MM.1S (cell line): ENCODE measurements at regions not wholly inside any gene's neighbourhood (a gene's known extent, or its start where the extent isn't known, plus 50 kb on each side); places are given as distances from the start of the nearest gene placed in this dataset.

Experiments used
- DNase-seq: peaks from one replicate; pipeline ENCODE4 v3.0.0-alpha.2; 2015
- H2AFZ ChIP-seq: fragments of 300-600 bp; sonication (generic); 2 replicates; pipeline ENCODE4 v1.6.0; 2016; ENCODE audit warnings: antibody characterized with exemption, low read length
- H3F3A ChIP-seq: fragments of 300-600 bp; sonication (generic); 2 replicates; pipeline ENCODE4 v1.6.1; 2016; ENCODE audit warnings: mild to moderate bottlenecking, antibody characterized with exemption, low read length, moderate library complexity, mixed read lengths; ENCODE audit not compliant: insufficient read depth
- H3K27ac ChIP-seq: fragments of 300-600 bp; sonication (generic); 2 replicates; pipeline ENCODE4 v1.5.1; 2016; ENCODE audit warnings: mild to moderate bottlenecking, low read length
- H3K27me3 ChIP-seq: fragments of 300-600 bp; sonication (generic); replicated peaks from 2 replicates; pipeline ENCODE4 v1.6.0; 2016; ENCODE audit warnings: low read length; ENCODE audit not compliant: insufficient read depth
- H3K36me3 ChIP-seq: fragments of 300-600 bp; sonication (generic); replicated peaks from 2 replicates; pipeline ENCODE4 v1.6.1; 2016; ENCODE audit warnings: mild to moderate bottlenecking, low read length, mixed read lengths; ENCODE audit not compliant: insufficient read depth
- H3K4me1 ChIP-seq: fragments of 300-600 bp; sonication (generic); 2 replicates; pipeline ENCODE4 v1.6.1; 2016; ENCODE audit warnings: low read length, mixed read lengths
- H3K4me2 ChIP-seq: fragments of 300-600 bp; sonication (generic); 2 replicates; pipeline ENCODE4 v1.6.0; 2016; ENCODE audit warnings: low read depth, low read length
- H3K4me3 ChIP-seq: fragments of 300-600 bp; sonication (generic); 2 replicates; pipeline ENCODE4 v1.5.1; 2016; ENCODE audit warnings: low read length, mixed read lengths
- H3K79me2 ChIP-seq: fragments of 300-600 bp; sonication (generic); 2 replicates; pipeline ENCODE4 v1.6.1; 2016; ENCODE audit warnings: mixed run types, low read length, mixed read lengths
- H3K9ac ChIP-seq: fragments of 300-600 bp; sonication (generic); 2 replicates; pipeline ENCODE4 v1.6.1; 2016; ENCODE audit warnings: low read length, mixed read lengths
- H3K9me2 ChIP-seq: fragments of 300-600 bp; sonication (generic); replicated peaks from 2 replicates; pipeline ENCODE4 v1.6.1; 2016; ENCODE audit warnings: mild to moderate bottlenecking, low read length, mixed read lengths; ENCODE audit not compliant: insufficient read depth
- H3K9me3 ChIP-seq: fragments of 300-600 bp; sonication (generic); replicated peaks from 2 replicates; pipeline ENCODE4 v1.6.1; 2016; ENCODE audit warnings: mild to moderate bottlenecking, low read length, mixed read lengths; ENCODE audit not compliant: insufficient read depth
- H4K20me1 ChIP-seq: fragments of 300-600 bp; sonication (generic); 2 replicates; pipeline ENCODE4 v1.6.1; 2016; ENCODE audit warnings: mild to moderate bottlenecking, low read length, moderate library complexity, mixed read lengths; ENCODE audit not compliant: insufficient read depth
- EZH2 ChIP-seq: fragments of 300-600 bp; sonication (generic); optimal IDR thresholded peaks from 2 replicates; pipeline ENCODE3; 2017; ENCODE audit warnings: low read depth, mild to moderate bottlenecking, antibody characterized with exemption, low read length, mixed read lengths
- EZH2phosphoT487 ChIP-seq: fragments of 300-600 bp; sonication (generic); IDR thresholded peaks from 2 replicates; pipeline ENCODE4 v1.6.1; 2018; ENCODE audit warnings: antibody characterized with exemption, low read length
- TF ChIP-seq, protein P1 (sequence below): fragments of 300-600 bp; sonication (generic); IDR thresholded peaks from 2 replicates; pipeline ENCODE4 v1.5.1; 2016; ENCODE audit warnings: antibody characterized with exemption, low read length, mixed read lengths

DNA sequence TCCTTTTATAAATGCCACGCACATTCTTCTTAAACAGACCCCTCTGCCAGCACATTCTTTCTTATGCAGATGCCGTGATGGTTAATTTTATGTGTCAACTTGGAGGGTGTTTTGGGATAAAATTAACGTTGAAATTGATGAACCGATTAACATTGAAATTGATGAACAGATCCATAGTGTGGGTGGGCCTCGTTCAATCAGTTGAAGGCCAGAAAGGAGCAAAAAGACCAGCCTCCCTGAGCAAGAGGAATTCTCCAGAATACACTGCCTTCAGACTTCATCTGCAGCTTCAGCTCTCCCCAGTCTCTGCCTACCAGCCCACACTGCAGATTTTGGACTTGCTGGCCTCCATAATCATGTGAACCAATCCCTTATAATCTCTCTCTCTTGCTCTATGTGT, 233.6 kb upstream of the BCOR start:
- Histone ChIP-seq H3K4me2 (no peak overlapping the region), H3K4me3 (no peak overlapping the region), H3K27me3 (no peaks in the 10 kb centered on the region), H3K36me3 (no peaks in the 10 kb centered on the region), H3K27ac (no peak overlapping the region), H3K79me2 (no peaks in the 10 kb centered on the region), H2AFZ (no peak overlapping the region), H3K9ac (no peak overlapping the region), H3F3A (no peaks in the 10 kb centered on the region), H3K9me2 (no peaks in the 10 kb centered on the region), H4K20me1 (no peaks in the 10 kb centered on the region), H3K9me3 (no peaks in the 10 kb centered on the region), H3K4me1 (no peaks in the 10 kb centered on the region)
- DNase-seq, result no peak
- no peak for TF ChIP-seq EZH2phosphoT487

DNA sequence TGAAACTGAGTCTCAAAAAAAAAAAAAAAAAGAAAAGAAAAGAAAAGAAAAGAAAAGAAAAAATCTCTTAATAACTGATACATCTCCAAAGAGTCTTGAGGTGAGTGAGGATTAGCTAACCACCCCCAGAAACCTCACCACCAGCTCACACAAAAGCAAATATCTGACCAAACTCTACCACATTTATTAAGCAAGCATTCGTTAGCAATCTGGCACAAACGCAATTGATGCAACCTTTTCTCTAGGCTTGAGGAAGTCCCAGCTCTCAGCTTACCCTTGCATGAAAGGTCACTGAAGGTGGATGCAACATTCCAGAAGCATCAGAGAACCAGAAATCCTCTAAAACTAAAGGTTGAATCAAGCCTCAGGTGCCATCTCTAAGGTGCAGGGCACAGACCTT, 231.9 kb upstream of the BCOR start:
- no peaks in the 10 kb centered on the region for H3K36me3 ChIP-seq
- no peak overlapping the region for H2AFZ ChIP-seq
- H3K4me1 ChIP-seq, result no peaks in the 10 kb centered on the region
- H3K9me3 ChIP-seq, result no peaks in the 10 kb centered on the region
- no peak overlapping the region for H3K27ac ChIP-seq
- TF ChIP-seq, protein P1, sequence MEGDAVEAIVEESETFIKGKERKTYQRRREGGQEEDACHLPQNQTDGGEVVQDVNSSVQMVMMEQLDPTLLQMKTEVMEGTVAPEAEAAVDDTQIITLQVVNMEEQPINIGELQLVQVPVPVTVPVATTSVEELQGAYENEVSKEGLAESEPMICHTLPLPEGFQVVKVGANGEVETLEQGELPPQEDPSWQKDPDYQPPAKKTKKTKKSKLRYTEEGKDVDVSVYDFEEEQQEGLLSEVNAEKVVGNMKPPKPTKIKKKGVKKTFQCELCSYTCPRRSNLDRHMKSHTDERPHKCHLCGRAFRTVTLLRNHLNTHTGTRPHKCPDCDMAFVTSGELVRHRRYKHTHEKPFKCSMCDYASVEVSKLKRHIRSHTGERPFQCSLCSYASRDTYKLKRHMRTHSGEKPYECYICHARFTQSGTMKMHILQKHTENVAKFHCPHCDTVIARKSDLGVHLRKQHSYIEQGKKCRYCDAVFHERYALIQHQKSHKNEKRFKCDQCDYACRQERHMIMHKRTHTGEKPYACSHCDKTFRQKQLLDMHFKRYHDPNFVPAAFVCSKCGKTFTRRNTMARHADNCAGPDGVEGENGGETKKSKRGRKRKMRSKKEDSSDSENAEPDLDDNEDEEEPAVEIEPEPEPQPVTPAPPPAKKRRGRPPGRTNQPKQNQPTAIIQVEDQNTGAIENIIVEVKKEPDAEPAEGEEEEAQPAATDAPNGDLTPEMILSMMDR, result no peak
- TF ChIP-seq EZH2 (no peak), EZH2phosphoT487 (no peak)
- H3K4me2 ChIP-seq, result no peak overlapping the region
- H3K4me3 ChIP-seq, result no peak overlapping the region
- no peaks in the 10 kb centered on the region for H3K27me3 ChIP-seq
- no peak for DNase-seq
- H3F3A ChIP-seq, result no peaks in the 10 kb centered on the region
- H3K9me2 ChIP-seq, result no peaks in the 10 kb centered on the region
- no peaks in the 10 kb centered on the region for H3K79me2 ChIP-seq
- no peaks in the 10 kb centered on the region for H4K20me1 ChIP-seq
- H3K9ac ChIP-seq, result no peak overlapping the region

DNA sequence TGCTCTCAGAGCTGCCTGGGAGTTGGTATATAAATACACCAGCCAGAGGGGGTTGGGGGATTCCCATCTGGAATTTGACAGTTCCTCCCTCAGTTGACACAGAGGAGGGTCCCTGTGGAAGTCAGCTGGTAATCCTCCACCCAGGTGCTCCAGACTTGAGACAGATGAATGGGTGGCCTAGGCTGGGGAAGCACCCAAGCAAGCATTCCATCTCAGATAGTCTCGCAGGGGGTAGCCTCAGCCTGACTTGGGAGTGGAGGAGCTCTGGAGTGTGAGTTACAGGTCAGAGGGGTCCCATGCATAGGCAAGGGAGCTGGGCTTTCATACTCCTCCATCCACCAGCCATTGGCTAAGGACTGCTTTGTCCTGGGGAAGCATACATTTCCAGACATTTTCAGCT, 229.3 kb upstream of the BCOR start:
- Histone ChIP-seq H3K9me2 (no peaks in the 10 kb centered on the region), H3K9ac (no peak overlapping the region), H3K4me2 (no peak overlapping the region), H3K27ac (no peak overlapping the region), H2AFZ (no peak overlapping the region), H3K79me2 (no peaks in the 10 kb centered on the region), H3K4me3 (no peak overlapping the region), H3K27me3 (no peaks in the 10 kb centered on the region), H3K36me3 (no peaks in the 10 kb centered on the region), H4K20me1 (no peaks in the 10 kb centered on the region), H3K4me1 (no peaks in the 10 kb centered on the region), H3K9me3 (no peaks in the 10 kb centered on the region), H3F3A (no peaks in the 10 kb centered on the region)
- DNase-seq, result no peak
- TF ChIP-seq, protein P1, result no peak
- TF ChIP-seq EZH2phosphoT487 (no peak), EZH2 (no peak)

DNA sequence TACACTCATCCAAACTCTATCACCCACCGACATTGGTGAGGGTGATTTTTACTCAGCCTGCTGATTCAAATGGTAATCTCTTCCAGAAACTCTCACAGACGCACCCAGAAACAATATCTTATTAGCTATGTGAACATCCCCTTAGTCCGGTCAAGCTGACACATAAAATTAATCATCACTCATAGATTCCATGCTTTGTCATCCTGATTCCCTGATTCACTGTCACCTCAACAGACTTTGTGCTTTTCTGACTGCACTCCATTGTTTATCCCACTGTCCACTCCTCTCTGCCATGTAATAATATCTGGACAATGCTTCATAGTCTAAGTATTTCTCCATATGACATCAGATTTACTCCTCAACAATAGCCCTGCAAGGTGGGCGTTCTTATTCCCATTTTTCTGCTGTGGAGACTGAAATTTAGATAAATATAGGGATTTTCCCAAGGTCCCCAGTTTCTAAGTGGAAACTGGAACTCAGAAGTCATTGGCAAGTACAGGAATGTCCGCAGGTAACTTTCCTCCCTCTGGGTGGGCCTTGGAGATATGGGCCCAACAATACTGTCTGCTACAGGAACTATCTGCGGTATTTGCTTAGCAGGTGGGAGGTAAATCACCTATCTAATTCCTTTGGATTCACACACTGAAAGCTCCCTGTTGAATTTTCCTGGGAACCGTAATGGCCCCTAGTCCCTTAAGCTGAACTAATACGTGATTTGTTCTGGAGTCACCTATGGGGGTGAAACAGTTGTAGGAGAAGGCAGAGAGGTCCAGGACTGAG, 228.6 kb upstream of the BCOR start:
- Histone ChIP-seq H3K4me3 (no peak overlapping the region), H3K9me2 (no peaks in the 10 kb centered on the region), H3K27ac (no peak overlapping the region), H3K4me2 (no peak overlapping the region), H3K9ac (no peak overlapping the region), H3K27me3 (no peaks in the 10 kb centered on the region), H3K9me3 (no peaks in the 10 kb centered on the region), H4K20me1 (no peaks in the 10 kb centered on the region), H3F3A (no peaks in the 10 kb centered on the region), H3K79me2 (no peaks in the 10 kb centered on the region), H2AFZ (no peak overlapping the region), H3K36me3 (no peaks in the 10 kb centered on the region), H3K4me1 (no peaks in the 10 kb centered on the region)
- no peak for DNase-seq
- TF ChIP-seq EZH2phosphoT487, result no peak
- TF ChIP-seq, protein P1, result no peak
- TF ChIP-seq EZH2, result no peak
